ENCODE measurements at regions not wholly inside any gene's neighbourhood (a gene's known extent, or its start where the extent isn't known, plus 50 kb on each side); places are given as distances from the start of the nearest gene placed in this dataset.

- ChIA-PET CTCF (no interaction called here), POLR2A (no interaction called here)
- H3K4me1 Mint-ChIP-seq (ENCODE audit: low read depth), result no peaks in the 10 kb centered on the region
- H3K4me3 Mint-ChIP-seq, result no peak overlapping the region
- no peaks in the 10 kb centered on the region for H3K9me3 Mint-ChIP-seq
- ATAC-seq, result no peak
- intact Hi-C loops (cut with micrococcal nuclease), result no loop called here
- no peak overlapping the region for H3K27ac Mint-ChIP-seq
- H3K36me3 Mint-ChIP-seq (ENCODE audit: low read depth), result no peaks in the 10 kb centered on the region
- H3K27me3 Mint-ChIP-seq, result no peaks in the 10 kb centered on the region
- TF ChIP-seq CTCF (IDR thresholded peaks at IDR 0.05), result no peak
- DNase-seq, result no peak
Observed at GRCh38 chr4:138599965-138600364, 357.8 kb upstream of the SLC7A11 start.

GRCh38 chr4:138598226-138598625, 356.1 kb upstream of the SLC7A11 start:
- no peak for ATAC-seq

GRCh38 chr4:138596896-138597295, 354.7 kb upstream of the SLC7A11 start:
- POLR2A ChIA-PET, result no interaction called here
- no peak for TF ChIP-seq CTCF (IDR thresholded peaks at IDR 0.05)
- Mint-ChIP-seq H3K4me1 (ENCODE audit: low read depth) (no peaks in the 10 kb centered on the region), H3K27ac (no peak overlapping the region), H3K27me3 (no peaks in the 10 kb centered on the region), H3K9me3 (no peaks in the 10 kb centered on the region), H3K36me3 (ENCODE audit: low read depth) (no peaks in the 10 kb centered on the region), H3K4me3 (no peak overlapping the region)
- DNase-seq (no peak), ATAC-seq (no peak)
- CTCF ChIA-PET, result no interaction called here
- intact Hi-C loops (cut with micrococcal nuclease), result no loop called here

More at GRCh38 chr4:138598226-138598625, 356.1 kb upstream of the SLC7A11 start:
- no peaks in the 10 kb centered on the region for H3K4me1 Mint-ChIP-seq (ENCODE audit: low read depth)
- no peaks in the 10 kb centered on the region for H3K9me3 Mint-ChIP-seq
- H3K27ac Mint-ChIP-seq, result no peak overlapping the region
- H3K27me3 Mint-ChIP-seq, result no peaks in the 10 kb centered on the region
- no peak for DNase-seq
- H3K4me3 Mint-ChIP-seq, result no peak overlapping the region
- H3K36me3 Mint-ChIP-seq (ENCODE audit: low read depth), result no peaks in the 10 kb centered on the region
- POLR2A ChIA-PET, result no interaction called here
- intact Hi-C loops (cut with micrococcal nuclease), result no loop called here
- CTCF ChIA-PET, result no interaction called here
- TF ChIP-seq CTCF (IDR thresholded peaks at IDR 0.05), result no peak

- no peaks in the 10 kb centered on the region for H3K9me3 Mint-ChIP-seq
Observed at GRCh38 chr4:138595731-138596460, 353.7 kb upstream of the SLC7A11 start.

More at GRCh38 chr4:138595731-138596460, 353.7 kb upstream of the SLC7A11 start:
- ChIA-PET CTCF (interaction anchor here (1.4 kb wide), 1 partner anchor 84 kb away, joined by 3 read pairs; no protein-coding TSS in a partner anchor), POLR2A (no interaction called here)
- no peak for TF ChIP-seq CTCF (IDR thresholded peaks at IDR 0.05)
- Mint-ChIP-seq H3K27ac (no peak overlapping the region), H3K4me3 (no peak overlapping the region), H3K4me1 (ENCODE audit: low read depth) (no peaks in the 10 kb centered on the region), H3K27me3 (no peaks in the 10 kb centered on the region), H3K36me3 (ENCODE audit: low read depth) (no peaks in the 10 kb centered on the region)
- ATAC-seq (no peak), DNase-seq (no peak)
- intact Hi-C loops (cut with micrococcal nuclease), result no loop called here
